ENCODE measurements at regions not wholly inside any gene's neighbourhood (a gene's known extent, or its start where the extent isn't known, plus 50 kb on each side); places are given as distances from the start of the nearest gene placed in this dataset.

- TF ChIP-seq, protein P1, sequence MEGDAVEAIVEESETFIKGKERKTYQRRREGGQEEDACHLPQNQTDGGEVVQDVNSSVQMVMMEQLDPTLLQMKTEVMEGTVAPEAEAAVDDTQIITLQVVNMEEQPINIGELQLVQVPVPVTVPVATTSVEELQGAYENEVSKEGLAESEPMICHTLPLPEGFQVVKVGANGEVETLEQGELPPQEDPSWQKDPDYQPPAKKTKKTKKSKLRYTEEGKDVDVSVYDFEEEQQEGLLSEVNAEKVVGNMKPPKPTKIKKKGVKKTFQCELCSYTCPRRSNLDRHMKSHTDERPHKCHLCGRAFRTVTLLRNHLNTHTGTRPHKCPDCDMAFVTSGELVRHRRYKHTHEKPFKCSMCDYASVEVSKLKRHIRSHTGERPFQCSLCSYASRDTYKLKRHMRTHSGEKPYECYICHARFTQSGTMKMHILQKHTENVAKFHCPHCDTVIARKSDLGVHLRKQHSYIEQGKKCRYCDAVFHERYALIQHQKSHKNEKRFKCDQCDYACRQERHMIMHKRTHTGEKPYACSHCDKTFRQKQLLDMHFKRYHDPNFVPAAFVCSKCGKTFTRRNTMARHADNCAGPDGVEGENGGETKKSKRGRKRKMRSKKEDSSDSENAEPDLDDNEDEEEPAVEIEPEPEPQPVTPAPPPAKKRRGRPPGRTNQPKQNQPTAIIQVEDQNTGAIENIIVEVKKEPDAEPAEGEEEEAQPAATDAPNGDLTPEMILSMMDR (IDR thresholded peaks at IDR 0.05; ENCODE audit: borderline replicate concordance, extremely low read depth, low read length, poor library complexity, severe bottlenecking): no peak
- no peak for TF ChIP-seq EZH2 (IDR thresholded peaks at IDR 0.05; ENCODE audit: borderline replicate concordance, low read depth, low read length, severe bottlenecking)
Measured at GRCh38 chr7:25671111-25671510, 442.8 kb upstream of the NPVF start.
